ENCODE measurements at regions not wholly inside any gene's neighbourhood (a gene's known extent, or its start where the extent isn't known, plus 50 kb on each side); places are given as distances from the start of the nearest gene placed in this dataset.

- no peak for DNase-seq (ENCODE audit: low read depth in 2 of 2)
- no peak for TF ChIP-seq CTCF (IDR thresholded peaks at IDR 0.05; ENCODE audit: low read depth, low read length)
- no peak overlapping the region for H3K4me3 ChIP-seq (replicated peaks in 1 of 2; ENCODE audit: low read depth in 2 of 2, low read length in 2 of 2)
These were observed 292.2 kb upstream of the ZWINT start for GRCh38 chr10:56653289-56653688.

GRCh38 chr10:56646329-56647111 is 285.5 kb upstream of the ZWINT start:
- H3K4me3 ChIP-seq (replicated peaks in 1 of 2; ENCODE audit: low read depth in 2 of 2, low read length in 2 of 2), result no peak overlapping the region
- DNase-seq (ENCODE audit: low read depth in 2 of 2), result no peak
- no peak for TF ChIP-seq CTCF (IDR thresholded peaks at IDR 0.05; ENCODE audit: low read depth, low read length)

GRCh38 chr10:56633876-56634452 is 272.9 kb upstream of the ZWINT start:
- no peak overlapping the region for H3K4me3 ChIP-seq (replicated peaks in 1 of 2; ENCODE audit: low read depth in 2 of 2, low read length in 2 of 2)
- TF ChIP-seq CTCF (IDR thresholded peaks at IDR 0.05; ENCODE audit: low read depth, low read length), result no peak
- no peak for DNase-seq (ENCODE audit: low read depth in 2 of 2)

GRCh38 chr10:56632537-56632936 is 271.5 kb upstream of the ZWINT start:
- H3K4me3 ChIP-seq (replicated peaks in 1 of 2; ENCODE audit: low read depth in 2 of 2, low read length in 2 of 2), result no peak overlapping the region
- no peak for DNase-seq (ENCODE audit: low read depth in 2 of 2)
- TF ChIP-seq CTCF (IDR thresholded peaks at IDR 0.05; ENCODE audit: low read depth, low read length), result no peak

- TF ChIP-seq CTCF (IDR thresholded peaks at IDR 0.05; ENCODE audit: low read depth, low read length), result no peak
- H3K4me3 ChIP-seq (replicated peaks in 1 of 2; ENCODE audit: low read depth in 2 of 2, low read length in 2 of 2), result no peak overlapping the region
- no peak for DNase-seq (ENCODE audit: low read depth in 2 of 2)
These were observed 263.0 kb upstream of the ZWINT start for GRCh38 chr10:56624082-56624481.

- TF ChIP-seq CTCF (IDR thresholded peaks at IDR 0.05; ENCODE audit: low read depth, low read length), result no peak
These were observed 262.0 kb upstream of the ZWINT start for GRCh38 chr10:56623064-56623463.

More at GRCh38 chr10:56623064-56623463, 262.0 kb upstream of the ZWINT start:
- H3K4me3 ChIP-seq (replicated peaks in 1 of 2; ENCODE audit: low read depth in 2 of 2, low read length in 2 of 2), result no peak overlapping the region
- no peak for DNase-seq (ENCODE audit: low read depth in 2 of 2)
